ENCODE measurements at regions not wholly inside any gene's neighbourhood (a gene's known extent, or its start where the extent isn't known, plus 50 kb on each side); places are given as distances from the start of the nearest gene placed in this dataset.
"Not testable (repeated sequence)": the region's sequence is repeated elsewhere in the genome, so short reads cannot be mapped to it uniquely, and the experiment has no call there.

DNA sequence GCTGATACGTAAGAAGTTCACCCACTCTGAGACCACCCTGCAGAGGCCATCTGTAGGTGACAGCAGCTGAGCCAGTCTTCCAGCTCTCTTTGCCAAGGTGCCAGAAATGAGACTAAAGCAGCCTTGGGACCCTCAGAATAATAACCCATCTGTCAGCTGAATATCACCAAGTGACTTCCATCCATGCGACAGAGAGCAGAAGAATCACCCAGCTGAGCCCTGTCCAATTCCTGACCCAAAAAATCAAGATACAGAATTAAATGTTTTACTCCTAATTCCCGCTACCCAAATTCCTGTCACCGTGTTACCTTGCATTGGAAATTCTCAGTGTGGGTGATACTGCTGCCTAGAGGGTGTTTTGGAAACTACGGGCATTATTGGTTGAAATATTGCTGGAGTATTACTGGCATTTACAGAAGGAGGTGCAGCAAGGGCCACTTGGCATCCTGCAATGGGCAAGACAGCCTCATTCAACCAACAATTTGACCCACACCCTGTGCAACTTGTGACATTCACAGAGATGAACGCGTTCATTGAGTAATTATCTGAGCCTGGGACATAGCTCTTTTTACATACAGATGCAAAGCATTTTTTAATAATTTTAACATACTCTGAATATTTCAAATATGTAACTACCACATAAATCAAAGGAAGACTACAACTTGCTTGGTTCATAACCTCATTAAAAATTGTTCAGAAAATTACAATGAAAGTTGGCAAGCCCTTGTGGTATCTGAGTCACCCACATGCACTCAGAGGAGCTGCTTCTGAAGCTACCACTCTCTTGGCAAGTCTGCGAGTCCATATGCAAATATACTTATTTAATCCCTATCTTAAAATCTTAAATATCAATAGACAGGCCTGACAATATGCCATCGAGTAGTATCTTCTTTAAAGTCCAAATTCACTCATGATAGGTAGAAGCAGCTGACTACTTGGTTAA is 126.6 kb downstream of the C16orf95 start:
- no peak for ATAC-seq
- intact Hi-C loops (cut with micrococcal nuclease) = no loop called here
- DNase-seq = no peak

DNA sequence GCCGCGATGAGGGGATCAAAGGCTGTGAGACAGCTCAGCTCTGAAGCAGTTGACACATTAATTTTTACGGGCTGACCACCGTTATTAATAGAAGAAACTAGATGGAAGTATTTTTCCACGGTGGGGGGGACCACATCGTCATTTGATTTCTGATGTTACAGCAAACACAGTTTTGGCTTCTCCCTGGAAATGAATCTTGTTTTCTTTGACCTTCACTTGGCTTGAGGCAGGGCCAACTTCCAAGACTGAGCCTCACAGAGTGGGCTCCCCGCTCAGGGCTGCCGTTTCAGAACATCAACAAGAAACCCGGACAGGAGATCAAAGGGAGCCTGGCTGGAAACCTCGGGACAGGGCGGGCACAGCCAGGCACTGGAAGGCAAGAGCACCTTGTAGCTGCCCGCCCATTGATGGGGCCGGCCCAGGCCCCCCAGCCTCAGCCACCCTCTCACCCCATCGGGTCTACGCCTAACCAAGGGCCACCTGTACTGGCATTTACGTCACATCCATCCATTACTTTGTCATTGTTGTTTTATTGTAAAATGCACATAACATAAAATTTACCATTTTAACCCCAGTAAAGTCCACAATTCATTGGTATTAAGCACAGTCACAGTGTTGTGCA is 124.6 kb downstream of the C16orf95 start:
- DNase-seq (no peak), ATAC-seq (no peak)
- intact Hi-C loops (cut with micrococcal nuclease) = no loop called here

DNA sequence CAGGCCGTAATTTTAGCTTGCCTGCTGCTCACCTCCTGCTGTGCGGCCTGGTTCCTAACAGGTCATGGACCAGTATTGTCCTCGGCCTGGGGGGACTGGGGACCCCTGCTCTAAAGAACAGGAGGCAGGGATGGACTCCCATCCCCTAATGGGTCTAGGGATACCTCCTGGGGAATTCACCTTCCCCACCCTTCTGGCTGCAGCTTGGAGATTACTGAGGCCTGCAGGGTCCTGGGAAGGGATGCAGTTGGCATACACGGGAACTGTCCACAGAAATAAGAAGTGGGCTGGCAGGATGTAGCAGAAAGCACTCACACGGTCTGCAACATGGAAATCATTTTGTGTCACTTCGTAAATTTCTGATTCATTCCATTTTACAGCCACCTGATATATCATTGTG is 123.0 kb downstream of the C16orf95 start:
- intact Hi-C loops (cut with micrococcal nuclease) = no loop called here
- ATAC-seq = no peak
- DNase-seq = no peak

DNA sequence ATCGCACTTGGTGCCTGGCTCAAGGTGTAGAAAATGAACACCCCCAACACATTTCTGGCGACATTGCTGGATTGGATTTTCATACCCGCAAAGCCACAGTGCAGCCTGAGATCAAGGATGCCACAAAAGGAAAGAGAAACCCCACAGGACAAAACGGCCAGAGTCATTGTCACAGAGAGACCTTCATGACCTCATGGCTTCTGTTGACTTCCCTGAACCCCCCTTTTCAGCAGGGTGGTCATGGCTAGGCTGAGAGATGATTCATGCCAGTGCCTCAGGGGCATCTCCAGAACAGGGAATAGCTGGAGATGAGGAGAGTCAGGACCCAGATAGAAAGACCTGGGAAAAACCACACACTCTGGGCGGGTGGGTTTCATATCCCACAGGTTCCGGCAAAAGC is 122.0 kb downstream of the C16orf95 start:
- ATAC-seq (no peak), DNase-seq (no peak)
- intact Hi-C loops (cut with micrococcal nuclease) = no loop called here

DNA sequence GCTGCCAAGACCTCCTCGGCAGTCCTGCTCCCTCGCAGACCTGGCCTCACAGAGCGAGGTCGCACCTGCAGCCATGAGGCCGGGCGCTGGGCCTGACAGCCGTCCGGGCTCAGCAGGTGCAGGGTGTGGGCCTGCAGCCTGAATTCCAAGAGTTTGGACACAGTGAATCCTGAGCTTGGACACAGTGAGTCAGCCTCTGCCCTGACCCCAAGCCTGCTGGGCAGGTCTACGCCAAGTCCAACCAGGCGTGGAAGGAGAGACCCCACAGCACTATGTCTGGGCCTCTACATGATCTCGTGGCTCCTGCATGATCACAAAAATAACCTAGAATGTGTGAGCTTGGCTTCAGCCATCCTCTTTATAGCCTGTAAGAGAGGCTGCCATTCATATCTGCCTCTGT is 121.0 kb downstream of the C16orf95 start:
- no peak for DNase-seq
- no peak for ATAC-seq
- intact Hi-C loops (cut with micrococcal nuclease) = no loop called here

DNA sequence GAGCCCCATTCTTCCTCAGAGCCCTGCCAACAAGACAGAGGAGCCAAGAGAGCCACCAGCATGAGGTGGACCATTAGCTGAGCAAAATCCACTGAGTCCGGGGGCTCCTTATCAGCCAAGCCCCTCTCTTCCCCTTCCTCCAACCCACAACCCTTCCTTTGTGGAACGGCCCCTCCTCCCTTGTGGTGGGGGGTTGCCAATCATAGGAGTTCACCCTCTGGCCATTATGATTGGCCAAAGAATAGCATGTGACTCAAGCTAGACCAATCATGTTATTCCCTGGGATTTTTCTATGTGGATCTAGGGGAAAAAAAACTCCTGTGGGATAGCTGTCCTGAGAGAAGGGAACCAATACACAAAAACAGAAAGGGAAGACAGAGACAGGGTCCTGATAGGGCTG is 120.5 kb downstream of the C16orf95 start:
- DNase-seq (no peak), ATAC-seq (no peak)

DNA sequence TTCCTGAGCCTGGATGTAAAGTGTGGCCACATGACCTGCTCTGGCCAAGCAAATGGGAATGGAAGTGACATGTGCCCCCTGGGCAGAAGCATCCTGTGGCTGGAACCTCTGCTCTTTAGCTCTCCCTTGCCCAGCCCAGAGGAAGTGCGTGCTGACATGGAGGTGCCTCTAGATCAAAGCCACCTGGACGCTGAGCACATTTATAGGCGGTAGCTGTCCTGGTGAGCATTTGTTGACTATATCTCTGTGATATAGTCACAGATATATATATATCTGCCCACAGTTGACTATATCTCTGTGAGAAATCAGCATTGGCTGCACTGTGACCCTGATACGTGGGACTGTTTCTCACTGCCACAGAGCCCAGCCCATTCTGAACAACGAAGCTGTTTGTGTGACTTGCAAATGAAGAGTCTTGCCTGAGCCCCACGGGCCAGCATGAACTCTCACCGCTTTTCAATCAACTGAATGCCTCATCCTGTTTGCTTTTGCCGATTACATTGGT is 118.8 kb downstream of the C16orf95 start:
- DNase-seq (no peak), ATAC-seq (no peak)
- intact Hi-C loops (cut with micrococcal nuclease) = no loop called here

More for the DNA sequence above, 120.5 kb downstream of the C16orf95 start:
- intact Hi-C loops (cut with micrococcal nuclease) = no loop called here

DNA sequence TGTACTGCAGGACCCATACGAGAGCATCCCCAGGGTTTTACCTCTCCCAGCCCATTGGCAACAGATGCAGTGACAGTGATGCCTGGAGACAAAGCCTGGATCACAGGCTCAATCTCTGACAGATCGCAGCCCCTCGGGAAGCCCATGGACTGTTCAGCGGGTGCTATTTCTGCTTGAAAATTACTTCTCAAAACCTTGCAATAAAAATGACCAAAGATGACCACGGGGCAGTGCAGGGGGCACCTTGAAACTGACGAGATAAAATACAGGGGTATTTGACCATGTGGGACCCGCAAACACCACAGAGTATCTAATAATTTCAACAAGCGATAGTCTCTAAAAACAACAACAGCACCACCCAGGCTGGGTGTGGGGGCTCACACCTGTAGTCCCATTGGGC is 118.3 kb downstream of the C16orf95 start:
- DNase-seq (no peak), ATAC-seq (no peak)
- intact Hi-C loops (cut with micrococcal nuclease) = no loop called here

DNA sequence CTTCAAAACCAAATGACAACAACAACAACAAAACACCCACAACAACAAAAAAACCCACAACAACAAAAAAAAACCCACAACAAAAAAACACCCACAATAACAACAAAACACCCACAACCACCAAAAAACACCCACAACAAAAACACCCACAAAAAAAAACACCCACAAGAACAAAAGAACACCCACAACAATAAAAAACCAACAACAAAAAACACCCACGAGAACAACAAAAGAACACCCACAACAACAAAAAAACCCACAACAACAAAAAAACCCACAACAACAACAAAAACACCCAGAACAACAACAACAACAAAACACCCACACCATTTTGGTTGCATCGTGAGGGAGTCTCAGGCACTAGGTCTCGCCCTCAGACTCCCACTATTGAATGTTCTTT is 117.8 kb downstream of the C16orf95 start:
- ATAC-seq = no peak
- intact Hi-C loops (cut with micrococcal nuclease) = no loop called here
- DNase-seq = no peak

DNA sequence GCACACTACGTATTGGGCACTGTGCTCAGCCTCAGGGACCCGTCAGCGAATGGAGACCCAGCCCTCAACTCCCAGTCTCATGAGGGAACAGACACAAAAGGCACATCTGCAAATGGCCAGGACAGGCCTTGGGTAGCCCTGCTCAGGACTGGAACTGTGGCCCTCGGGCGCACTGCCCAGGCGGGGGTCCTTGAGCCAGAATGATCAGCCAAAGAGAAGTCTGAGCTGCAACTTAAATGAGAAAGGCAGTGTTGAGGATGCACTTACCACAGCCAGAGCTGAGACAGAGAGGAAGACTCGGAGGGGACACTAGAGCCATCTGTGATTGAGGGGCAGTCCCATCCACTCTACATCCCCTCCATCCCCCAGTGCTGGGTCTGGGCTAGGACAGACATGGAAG is 117.3 kb downstream of the C16orf95 start:
- intact Hi-C loops (cut with micrococcal nuclease) = no loop called here
- DNase-seq (no peak), ATAC-seq (no peak)

DNA sequence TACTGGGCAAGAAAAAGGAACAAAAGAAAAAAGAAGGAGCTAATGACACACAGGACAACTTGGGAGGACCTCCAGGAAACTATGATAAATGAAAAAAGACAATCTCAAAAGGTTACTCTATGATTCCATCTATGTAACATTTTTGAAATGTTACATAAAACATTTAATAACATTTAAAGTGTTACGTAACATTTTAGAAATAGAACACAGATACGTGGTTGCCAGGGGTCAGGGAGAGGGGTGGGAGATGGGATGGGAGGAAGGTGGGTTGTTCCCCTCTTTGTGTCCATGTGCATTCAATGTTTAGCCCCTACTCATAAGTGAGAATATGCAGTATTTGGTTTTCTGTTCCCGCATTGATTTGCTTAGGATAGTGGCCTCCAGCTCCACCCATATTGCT is 116.6 kb downstream of the C16orf95 start:
- ATAC-seq (peak; percentile 11), DNase-seq (no peak)
- intact Hi-C loops (cut with micrococcal nuclease) = no loop called here

DNA sequence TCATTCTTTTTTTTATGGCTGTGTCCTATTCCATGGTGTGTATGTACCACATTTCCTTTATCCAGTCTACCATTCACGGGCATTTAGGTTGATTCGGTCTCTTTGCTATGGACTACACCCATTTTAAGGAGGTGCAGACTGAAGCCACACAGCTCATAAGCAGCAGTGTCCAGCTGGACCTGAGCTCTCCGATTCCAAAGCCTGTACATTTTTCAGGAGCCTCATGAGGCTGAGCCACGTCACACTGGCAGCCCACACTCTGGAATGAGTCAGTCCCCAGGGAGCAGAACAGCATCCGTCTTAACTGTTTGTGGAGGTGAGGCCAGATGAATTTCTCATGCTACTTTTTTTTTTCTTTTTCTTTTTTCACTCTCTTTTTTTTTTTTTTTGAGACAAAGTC is 116.1 kb downstream of the C16orf95 start:
- DNase-seq = peak; percentile 78
- peak; percentile 92 for ATAC-seq
- intact Hi-C loops (cut with micrococcal nuclease) = no loop called here

DNA sequence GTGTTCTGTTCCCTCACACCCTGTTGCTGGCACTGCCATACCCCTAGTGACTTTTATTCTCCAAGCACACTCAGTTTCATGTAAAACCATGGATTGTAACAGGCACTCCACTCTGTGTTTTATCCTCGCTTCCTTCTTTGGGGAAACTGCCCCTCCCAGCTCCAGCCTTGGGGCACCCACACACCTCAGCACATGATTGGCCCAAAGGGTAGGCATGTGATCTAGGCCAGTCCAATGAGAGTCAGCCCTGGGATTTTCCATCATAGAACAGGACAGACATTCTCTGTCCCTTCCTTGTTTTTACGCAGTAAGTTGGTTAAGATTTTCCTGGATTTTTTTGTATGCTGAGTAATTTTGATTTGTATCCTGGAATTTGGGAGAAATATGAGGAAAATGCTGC is 115.4 kb downstream of the C16orf95 start:
- ATAC-seq (no peak), DNase-seq (no peak)
- intact Hi-C loops (cut with micrococcal nuclease) = no loop called here

DNA sequence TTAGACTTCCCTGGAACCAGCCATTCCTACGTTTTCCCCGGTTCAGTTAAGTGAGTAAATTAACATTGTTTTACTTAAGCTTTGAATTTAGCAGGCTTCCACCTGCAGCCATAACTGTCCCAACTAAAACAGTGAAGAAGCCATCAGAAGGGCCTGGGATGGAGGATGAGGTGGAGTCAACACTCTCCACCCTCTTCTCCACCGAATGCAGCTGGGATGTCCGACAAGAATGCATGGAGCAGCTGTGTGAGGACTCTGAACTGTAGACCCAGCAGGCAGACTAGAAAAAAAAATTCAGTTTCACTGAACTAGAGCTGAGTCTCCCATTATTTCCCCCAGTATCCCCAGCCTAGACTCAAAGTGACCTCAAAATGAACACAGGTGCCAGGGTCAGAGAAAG is 114.8 kb downstream of the C16orf95 start:
- DNase-seq (no peak), ATAC-seq (no peak)
- intact Hi-C loops (cut with micrococcal nuclease) = no loop called here

DNA sequence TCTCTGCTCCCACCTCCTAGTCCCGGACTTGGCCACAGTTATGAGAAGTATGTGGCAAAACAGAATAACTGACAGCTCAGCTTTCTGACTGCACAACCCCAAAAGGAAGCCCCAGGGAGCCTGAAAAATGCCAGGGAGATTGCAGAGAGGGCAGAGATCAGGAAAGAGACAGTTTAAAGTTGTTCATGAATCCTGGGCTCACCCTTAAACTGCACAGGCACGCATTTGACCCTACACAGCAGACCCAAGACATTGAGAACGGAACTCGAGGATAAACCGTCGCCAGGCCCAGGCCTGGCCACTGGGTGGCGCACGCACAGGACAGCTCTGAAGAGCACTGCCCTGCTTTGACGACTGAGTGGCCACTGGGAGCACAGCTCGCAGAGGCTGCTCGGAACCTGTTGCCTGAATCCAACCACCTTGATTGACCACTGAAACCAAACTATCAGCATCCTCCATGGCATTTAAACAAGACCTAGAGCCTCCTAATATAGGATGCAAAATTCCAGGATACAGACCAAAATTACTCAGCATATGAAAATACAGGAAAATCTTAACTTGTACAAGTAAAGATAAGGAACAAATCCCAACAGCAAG is 114.0 kb downstream of the C16orf95 start:
- intact Hi-C loops (cut with micrococcal nuclease) = no loop called here
- DNase-seq (peak; percentile 78), ATAC-seq (peak; percentile 39)

DNA sequence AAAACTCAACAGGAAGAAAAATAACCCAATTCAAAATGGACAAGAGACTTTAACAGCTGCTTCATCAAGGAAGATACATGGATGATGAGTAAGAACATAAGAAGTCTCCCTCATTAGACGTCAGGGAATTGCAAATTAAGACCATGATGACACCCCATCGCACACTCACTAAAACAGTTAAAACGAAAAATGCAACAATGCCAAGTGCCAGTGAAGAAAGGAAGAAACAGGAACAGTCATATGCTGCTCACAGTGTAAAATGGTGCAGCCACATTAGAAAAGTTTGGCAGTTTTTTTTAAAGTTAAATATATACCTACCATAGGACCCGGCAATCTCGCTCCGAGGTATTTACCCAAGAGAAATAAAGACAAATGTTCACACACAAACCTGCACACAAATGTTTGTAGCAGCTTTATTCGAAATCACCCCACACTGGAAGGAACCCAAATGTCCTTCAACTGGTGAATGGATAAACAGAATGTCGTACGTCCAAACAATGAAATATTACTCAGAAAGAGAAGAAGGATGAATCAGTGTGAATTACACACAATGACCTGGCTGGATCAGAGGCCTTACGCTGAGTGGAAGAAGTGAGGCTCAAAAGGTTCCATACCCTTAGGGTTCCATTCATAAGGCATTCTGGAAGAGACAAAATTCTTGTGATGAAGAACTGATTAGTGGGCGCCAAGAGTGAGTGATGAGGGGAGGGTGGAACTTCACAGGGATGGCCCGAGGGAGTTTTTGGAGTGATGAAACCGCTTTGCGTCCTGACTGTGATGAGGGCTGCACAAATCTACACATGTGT is 110.3 kb downstream of the C16orf95 start:
- no peak for DNase-seq
- ATAC-seq = peak; percentile 84
- intact Hi-C loops (cut with micrococcal nuclease) = no loop called here

DNA sequence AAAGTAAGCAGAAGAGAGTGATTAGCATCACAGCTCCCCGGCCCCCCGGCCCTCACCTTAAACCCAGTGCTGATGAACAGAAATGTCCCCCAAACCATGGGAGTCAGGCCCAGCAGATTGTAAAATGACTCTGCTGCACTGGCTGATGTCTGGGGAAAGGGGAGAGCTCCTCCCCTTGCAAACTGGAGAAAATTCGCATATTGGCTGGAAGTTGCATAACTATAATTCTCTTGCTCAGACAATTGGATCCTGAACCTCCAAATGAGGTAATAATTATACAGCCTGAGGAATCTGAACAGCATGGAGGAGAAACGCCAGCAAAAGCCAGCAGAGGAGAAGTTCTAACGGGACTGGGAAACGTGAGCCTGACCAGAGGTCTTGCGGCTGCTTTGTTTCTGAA is 109.7 kb downstream of the C16orf95 start:
- DNase-seq (no peak), ATAC-seq (peak; percentile 88)
- intact Hi-C loops (cut with micrococcal nuclease) = no loop called here

DNA sequence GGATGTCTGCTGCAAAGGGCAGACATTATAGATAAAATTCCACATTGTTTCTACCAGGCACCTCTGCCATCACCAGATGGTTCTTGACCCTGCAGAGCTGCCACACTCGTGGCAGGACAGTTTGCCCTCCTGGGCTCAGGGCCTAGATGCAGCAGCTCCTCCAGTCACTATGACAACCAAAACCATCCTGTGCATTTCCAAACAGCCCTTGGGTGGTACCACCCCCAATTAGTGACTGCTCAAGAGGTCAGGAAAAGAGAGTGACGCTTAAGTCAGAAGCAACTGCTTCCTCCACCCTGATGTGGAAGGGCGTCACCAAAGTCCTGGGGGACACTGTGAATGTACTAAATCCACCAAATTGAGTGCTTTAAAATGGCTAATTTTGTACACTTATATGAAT is 109.2 kb downstream of the C16orf95 start:
- DNase-seq (no peak), ATAC-seq (peak; percentile 41)
- intact Hi-C loops (cut with micrococcal nuclease) = no loop called here

DNA sequence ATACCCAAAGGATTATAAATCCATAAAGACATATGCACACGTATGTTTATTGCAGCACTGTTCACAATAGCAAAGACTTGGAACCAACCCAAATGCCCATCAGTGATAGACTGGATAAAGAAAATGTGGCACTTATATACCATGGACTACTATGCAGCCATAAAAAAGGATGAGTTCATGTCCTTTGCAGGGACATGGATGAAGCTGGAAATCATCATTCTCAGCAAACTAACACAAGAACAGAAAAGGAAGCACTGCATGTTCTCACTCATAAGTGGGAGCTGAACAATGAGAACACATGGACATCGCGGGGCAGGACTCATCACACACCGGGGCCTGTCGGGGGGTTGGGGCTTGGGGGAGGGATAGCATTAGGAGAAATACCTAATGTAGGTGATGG is 108.2 kb downstream of the C16orf95 start:
- DNase-seq; ATAC-seq; intact Hi-C loops (cut with micrococcal nuclease): not testable (repeated sequence)

All from left ventricle myocardium superior (tissue), 1 donor.